ENCODE measurements at regions not wholly inside any gene's neighbourhood (a gene's known extent, or its start where the extent isn't known, plus 50 kb on each side); places are given as distances from the start of the nearest gene placed in this dataset.

DNA sequence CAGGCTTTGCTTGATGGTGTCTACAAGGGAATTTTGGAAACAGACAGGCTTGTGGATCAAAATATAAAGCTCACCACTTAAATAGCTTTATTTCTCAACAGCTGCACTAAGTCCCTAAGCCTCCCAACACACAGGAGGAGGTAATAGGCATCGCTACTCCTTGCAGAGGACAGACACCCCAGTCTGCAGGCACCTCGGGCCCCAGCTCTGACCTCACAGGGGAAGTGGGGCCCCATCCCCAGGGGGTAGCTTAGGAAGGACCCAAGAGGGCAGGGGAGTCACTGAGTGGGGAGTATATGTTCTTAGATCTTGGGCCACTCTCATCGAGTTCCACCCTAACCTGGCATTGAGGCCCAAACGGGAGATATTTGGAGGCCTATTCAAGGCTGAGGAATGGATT, 66.7 kb upstream of the XPA start:
- FAIRE-seq (no peak), DNase-seq (ENCODE audit: insufficient read length, low spot score) (no peak)
- TF ChIP-seq, protein P1, sequence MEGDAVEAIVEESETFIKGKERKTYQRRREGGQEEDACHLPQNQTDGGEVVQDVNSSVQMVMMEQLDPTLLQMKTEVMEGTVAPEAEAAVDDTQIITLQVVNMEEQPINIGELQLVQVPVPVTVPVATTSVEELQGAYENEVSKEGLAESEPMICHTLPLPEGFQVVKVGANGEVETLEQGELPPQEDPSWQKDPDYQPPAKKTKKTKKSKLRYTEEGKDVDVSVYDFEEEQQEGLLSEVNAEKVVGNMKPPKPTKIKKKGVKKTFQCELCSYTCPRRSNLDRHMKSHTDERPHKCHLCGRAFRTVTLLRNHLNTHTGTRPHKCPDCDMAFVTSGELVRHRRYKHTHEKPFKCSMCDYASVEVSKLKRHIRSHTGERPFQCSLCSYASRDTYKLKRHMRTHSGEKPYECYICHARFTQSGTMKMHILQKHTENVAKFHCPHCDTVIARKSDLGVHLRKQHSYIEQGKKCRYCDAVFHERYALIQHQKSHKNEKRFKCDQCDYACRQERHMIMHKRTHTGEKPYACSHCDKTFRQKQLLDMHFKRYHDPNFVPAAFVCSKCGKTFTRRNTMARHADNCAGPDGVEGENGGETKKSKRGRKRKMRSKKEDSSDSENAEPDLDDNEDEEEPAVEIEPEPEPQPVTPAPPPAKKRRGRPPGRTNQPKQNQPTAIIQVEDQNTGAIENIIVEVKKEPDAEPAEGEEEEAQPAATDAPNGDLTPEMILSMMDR (IDR thresholded peaks at IDR 0.05; ENCODE audit: insufficient read depth, missing control alignments), result no peak

DNA sequence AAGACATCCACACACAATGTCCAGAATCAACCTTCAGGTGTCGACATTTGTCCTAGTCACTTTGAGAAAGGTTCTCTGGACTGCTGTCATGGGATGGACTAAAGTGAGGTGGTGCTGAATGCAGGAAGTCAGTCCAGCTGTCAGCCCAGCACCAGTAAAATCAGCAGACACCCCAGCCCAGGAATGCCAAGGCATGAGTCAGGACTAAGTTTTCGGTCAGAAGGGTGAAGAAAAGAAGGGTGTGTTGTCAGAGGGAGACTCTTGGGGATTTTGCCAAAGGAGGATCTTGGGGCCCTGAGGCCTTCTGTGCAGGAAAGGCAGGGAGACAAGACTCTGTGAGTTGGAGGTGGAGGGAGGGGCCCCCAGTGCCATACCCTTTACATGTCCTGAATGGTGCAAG, 69.0 kb upstream of the XPA start:
- DNase-seq (ENCODE audit: insufficient read length, low spot score) (no peak), FAIRE-seq (no peak)
- TF ChIP-seq, protein P1 (IDR thresholded peaks at IDR 0.05; ENCODE audit: insufficient read depth, missing control alignments), result no peak

DNA sequence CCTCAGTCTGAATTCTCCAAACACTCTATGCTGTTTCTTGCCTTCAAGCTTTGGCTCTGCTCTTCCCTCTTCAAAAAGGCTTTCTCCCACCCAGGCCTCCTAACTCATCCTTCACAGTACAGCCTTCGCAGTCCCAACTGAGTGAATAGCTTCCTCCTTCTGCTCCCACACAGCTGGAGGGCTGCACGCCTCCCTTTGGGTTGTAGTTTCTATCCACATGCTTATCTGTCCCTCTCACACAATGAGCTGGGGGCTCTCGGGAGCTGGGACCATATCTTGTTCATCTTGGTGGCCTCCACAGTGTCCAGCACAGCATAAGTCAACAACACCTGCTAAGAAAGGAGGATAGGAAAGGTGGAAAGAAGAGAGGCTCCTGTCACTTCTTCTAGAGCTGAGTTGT, 69.5 kb upstream of the XPA start:
- DNase-seq (ENCODE audit: insufficient read length, low spot score) (no peak), FAIRE-seq (no peak)
- TF ChIP-seq, protein P1 (IDR thresholded peaks at IDR 0.05; ENCODE audit: insufficient read depth, missing control alignments), result no peak

DNA sequence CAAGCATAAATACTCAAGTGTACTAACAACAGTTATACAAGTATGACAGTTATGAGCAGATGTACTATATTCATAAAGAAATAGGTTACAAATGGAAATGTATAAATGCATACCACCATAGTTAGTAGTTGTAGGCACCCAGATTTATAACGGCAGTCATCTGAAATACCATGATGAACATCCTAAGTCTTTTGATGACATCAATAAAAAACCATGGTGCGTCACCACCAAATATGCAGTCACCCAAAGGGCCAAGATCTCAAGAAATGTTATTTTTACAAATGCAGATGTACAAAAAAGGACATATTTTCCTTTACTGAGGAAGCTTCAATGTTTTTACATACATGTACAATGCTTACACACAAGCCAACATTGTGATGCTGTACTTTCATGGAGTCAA, 70.8 kb upstream of the XPA start:
- no peak for FAIRE-seq
- DNase-seq (ENCODE audit: insufficient read length, low spot score), result no peak
- TF ChIP-seq, protein P1 (IDR thresholded peaks at IDR 0.05; ENCODE audit: insufficient read depth, missing control alignments), result no peak

DNA sequence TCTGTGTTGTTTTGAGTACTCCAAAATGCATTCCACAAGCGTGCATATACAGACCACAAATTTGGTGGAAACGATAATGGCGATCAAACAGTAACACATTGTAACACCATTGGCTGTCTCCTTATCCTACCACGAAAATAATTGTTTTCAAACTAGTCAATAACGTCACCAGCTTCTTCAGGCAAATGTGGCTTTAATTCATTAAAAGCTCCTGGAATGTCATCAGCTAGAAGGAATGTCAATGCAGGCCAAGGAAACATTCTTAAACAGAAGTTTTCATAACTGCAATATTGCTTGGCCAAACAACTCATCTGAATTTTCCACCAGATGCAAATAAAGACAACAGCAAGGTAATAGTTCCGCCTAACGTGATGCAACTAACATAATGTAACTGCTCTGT, 71.6 kb upstream of the XPA start:
- DNase-seq (ENCODE audit: insufficient read length, low spot score), result no peak
- TF ChIP-seq, protein P1 (IDR thresholded peaks at IDR 0.05; ENCODE audit: insufficient read depth, missing control alignments), result no peak
- no peak for FAIRE-seq

DNA sequence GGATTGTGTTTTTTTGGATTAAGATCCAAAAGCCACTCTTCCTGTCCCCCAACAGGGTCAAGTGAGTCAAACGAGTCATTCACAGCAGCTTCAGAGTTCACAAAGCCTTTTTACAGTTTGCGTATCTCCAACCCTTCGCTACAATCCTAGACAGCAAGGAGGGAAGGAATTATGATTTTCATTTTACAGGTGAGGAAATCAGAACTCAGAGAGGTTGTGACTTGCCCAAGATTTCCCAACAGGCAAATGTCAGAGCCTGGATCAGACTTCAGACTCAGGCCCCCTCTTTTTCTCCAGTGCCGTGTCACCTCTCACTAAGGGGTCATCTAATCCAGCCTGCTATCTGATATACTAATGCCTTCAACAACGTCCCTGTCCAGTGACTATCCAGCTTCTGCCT, 72.1 kb upstream of the XPA start:
- TF ChIP-seq, protein P1 (IDR thresholded peaks at IDR 0.05; ENCODE audit: insufficient read depth, missing control alignments), result no peak
- no peak for DNase-seq (ENCODE audit: insufficient read length, low spot score)
- no peak for FAIRE-seq

DNA sequence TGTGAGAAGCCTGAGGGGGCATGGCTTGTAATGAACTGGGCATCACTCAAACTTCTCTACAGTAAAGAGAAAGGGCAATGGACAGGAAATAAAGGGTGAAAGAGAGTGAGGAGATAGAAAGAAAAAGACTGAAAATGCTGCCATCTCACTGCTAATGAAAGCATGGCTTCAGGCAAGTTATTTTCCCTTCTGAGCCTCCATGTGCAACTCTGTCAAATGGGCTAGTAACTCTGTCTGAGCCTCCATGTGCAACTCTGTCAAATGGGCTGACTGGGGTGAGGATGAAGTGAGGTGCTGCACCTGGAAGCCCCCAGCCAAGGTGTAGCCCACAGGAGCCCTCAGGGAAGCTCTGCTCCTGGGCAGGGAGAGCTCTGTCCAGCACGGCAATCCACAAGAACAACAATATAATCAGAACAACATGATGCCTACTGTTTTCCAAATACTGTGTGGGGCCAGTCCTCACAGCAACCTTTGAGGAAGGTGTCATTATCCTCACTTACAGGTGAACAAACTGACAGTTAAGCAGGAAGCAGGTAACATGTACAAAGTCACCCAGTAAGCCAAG, 73.8 kb upstream of the XPA start:
- FAIRE-seq (no peak), DNase-seq (ENCODE audit: insufficient read length, low spot score) (no peak)
- TF ChIP-seq, protein P1 (IDR thresholded peaks at IDR 0.05; ENCODE audit: insufficient read depth, missing control alignments), result no peak
